CD4-positive, alpha-beta T cell treated with Interleukin-4 for 4 hours (primary cell): ENCODE measurements at regions not wholly inside any gene's neighbourhood (a gene's known extent, or its start where the extent isn't known, plus 50 kb on each side); places are given as distances from the start of the nearest gene placed in this dataset.

Experiments used
- DNase-seq: peaks from one replicate; pipeline ENCODE4 v3.0.0-alpha.2; 2020

DNA sequence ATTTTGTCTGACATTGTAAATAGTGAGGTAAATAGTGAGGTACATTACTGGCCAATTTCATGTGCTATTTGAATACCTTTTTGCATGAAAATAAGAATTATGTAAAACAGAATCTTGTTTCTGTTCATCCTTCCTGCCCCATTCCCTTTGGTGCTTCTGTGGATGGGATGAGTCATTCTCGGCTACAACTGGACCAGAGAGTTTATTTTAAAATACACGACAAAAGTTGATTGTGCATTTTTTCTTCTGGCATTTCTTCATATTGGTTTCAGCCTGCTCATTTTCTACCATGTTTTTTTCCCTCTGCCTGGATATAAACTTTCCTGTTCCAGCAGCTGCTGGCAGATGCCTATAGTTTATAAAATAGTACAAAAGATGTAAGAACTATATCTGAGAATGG, 107.5 kb downstream of the CYSLTR2 start:
- no peak for DNase-seq

DNA sequence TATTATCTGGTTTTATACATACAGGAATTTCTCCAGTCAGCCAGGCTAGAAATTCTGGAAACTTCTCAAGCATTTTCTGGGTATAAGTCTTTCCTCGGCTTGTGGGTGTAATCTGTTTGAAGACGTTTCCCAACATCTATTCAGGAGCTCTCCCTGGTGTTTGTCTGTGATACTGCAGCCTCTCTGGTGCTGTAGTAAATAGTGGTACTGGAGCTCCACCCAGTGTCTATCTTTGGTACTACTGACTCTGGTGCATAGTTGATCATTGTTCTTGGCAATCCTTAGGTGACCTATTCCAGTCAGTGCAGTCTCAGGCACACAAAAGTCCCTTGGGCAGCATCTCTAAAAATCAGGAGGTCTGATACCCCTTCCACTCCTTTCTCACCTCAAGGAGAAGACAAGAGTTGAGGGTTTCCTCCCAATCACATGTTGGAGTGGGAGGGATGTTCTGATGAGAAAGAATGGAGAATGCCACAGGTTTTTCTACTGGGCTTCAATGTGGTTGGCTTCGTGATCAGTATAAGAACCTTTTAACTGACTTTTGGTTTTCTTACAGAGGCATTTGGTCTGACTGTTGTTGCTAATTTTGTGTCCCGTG, 115.5 kb downstream of the CYSLTR2 start:
- DNase-seq: peak; percentile 86

DNA sequence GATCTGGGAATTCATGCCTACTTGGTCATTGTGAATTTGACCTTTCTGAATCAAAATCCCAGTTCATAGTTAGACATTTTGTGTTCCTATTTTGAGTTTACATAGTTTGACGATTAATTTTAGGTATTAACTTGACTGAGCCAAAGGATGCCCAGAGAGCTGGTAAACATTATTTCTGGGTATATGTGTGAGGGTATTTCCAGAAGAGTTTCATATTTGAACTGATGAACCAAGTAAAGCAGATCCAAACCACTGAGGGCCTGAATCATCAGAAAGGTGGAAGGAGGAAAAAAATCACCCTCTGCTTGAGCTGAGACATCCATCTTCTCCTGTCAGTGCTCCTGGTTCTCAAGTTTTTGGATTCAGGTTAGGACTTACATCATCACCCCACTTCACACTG, 116.6 kb downstream of the CYSLTR2 start:
- no peak for DNase-seq

DNA sequence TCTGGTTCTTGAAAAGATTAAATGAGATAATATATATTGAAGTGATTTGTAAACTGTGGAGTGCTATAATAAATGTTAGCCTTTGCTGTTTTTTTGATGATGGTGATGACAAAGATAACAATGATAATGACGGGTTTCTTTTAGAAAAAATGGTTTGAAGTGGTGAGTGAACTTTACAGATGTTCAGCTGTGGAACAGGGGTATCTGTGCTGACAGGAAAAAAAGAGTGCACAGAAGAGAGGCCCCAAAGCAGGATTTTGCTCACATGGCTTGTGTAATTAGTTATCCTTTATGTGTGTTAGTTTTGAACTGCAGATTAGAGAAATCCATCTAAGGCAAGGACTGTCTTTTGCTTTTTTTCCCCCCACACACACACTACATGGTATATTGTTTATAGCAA, 119.2 kb downstream of the CYSLTR2 start:
- no peak for DNase-seq

DNA sequence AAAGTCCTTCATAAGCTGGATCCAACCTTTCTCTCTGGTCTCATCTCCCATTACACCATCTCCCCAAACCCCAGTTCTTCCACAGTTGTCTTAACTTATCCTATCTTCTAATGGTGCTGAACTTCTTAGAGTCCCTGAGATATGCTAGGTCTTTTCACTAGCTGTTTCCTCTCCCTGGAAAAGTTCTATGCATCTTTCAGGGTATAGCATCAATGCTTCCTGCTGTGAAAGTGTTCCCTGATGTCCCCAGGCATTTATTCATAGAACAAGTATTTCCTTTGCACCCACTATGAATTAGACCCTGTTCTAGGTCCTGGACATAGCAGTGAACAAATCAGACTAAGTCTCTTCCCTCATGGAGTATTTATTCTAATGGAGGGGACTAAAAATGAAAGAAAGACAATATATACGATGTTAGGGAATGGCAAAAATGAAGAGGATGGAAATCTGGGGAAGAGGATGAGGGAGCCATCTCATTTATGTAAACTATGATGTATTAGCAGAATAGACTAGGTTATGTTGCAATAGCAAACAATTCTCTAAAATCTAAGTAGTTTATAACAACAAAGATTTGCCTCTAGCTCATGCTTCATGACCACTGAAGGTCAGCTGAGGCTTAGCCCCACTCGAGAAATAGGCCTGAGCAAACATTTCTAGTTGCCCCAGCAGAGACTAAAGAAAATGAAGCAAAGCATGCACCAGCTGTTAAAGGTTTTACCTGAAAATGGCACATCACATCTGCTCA, 120.0 kb downstream of the CYSLTR2 start:
- no peak for DNase-seq

DNA sequence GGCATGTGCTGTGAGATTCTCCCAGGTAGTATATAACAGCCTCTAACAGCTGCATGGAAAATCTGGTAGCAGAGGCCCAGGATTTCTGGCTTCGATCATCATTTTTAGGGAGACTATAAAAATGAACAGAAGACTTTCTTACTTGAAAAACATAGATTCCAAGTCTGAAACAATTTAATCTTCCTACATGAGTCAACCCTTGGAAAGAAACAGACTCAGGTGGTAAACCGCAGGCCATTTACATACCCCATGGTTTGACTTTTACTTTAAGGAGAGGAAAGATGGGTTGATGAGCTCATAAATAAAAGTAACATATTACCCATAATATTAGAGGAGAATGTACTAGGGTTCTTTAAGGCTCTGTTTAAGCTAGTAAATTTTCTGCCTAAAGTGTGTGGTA, 121.6 kb downstream of the CYSLTR2 start:
- no peak for DNase-seq

DNA sequence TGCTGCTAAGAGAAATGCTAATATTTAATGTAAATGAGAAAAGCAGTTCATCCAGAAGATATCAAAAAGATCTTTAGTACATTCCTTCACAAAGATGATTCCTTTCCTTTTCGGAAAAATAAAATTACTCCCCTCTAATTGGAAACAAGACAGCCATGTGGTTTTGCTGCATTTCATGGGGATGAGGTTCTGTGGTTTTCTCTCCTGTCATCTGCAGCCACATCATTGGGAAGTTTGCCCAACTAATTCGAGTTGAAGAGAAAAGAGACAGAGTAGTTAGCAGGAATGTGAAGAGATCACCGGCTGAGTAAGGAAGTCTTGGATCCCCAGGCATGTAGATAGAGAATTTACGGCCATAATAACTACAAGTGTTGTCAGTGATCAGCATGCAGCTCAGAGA, 122.1 kb downstream of the CYSLTR2 start:
- DNase-seq: no peak

DNA sequence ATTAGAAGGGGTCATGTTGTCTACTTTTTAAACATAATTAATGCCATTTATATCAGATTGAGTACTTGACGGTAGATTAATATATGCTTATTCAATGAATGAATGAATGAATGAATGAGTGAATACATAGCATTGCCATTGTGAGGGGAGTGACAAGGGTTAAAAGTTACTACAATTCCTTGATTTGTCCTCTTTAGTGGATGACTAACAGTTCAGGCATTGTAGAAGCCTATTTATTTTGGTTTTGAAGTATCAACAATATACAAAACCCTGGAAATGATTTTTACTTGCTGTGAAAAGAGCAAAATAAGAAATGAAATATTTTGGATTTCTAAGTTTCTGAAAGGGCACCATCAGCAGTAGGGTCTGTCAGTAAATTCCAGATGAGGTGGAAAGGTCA, 122.7 kb downstream of the CYSLTR2 start:
- DNase-seq: no peak

DNA sequence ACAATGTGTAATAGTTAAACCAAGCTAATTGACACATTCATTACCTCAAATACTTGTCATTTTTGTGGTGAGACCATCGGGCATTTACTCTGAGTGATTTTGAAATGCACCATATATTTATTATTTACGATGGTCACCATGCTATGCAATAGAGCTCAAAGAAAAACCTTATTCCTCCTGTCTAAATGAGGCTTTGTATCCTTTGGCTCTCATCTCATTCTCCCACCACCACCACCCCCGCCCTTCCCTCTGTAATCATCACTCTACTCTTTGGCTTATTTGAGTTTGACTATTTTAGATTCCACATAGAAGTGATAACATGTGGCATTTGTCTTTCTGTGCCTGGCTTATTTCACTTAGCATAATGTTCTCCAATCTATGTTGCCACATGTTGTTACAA, 124.9 kb downstream of the CYSLTR2 start:
- DNase-seq: no peak

DNA sequence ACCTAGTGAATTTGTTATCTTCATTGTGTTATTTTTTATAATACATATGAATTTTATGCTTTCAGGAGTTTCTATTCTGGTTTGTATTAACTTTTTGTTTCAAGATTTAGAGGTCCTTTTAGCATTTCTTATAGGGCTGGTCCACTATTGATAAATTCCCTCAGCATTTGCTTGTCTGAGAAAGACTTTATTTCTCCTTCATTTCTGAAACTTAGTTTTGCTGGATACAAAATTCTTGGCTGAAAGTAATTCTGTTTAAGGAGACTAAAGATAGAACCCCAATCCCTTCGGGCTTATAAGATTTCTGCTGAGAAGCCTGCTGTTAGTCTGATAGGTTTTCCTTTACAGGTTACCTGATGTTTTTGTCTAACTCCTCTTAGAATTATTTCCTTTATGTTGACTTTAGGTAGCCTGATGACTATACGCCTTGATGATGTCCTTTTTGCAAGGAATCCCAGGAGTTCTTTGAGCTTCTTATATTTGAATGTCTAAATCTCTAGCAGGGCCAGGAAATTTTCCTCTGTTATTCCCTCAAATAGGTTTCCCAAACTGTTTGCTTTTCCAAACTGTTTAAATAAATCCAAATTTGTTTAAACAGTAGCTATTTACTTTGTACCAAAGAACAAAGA, 127.1 kb downstream of the CYSLTR2 start:
- no peak for DNase-seq

DNA sequence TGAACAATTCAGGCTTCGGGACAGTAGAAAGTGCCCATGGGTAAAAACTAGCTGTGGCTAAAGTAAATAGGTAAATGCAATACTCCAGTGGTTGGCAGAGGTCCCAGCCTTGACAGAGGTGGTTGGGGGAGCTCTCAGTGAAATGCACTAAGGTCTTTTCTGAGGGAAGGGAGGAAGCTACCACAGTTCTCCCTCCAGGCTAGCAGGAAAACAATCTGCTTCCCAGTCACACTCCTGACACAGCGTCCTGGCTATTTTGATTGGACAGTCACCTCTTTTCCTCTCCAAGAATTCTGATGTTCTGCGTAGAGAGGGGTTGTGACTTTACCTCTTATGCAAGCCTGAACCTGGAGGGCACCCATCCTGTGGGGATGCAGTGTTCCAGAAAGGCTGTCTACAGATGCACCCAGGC, 128.7 kb downstream of the CYSLTR2 start:
- no peak for DNase-seq

DNA sequence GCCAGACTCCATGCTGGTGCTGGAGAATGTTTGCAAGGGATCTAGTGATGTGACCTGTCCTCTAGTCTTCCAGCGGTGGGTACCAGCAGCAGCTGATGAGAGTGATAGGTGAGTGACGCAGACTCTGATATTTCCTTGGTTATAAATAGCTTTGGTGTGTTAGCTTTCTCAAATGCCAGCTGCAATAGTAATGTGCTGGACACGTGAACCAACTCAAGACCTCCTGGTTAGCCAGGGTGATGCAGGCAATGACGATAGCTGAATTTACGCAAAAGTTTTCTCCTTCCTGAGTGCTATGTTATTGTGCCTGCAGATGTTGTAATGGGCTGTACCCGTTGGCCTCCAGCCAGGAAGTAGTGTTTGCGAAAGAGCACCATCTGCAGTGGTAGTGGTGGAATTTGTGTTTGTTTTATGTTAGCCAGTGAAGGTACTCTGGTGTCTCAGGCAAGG, 129.5 kb downstream of the CYSLTR2 start:
- DNase-seq: peak; percentile 4

DNA sequence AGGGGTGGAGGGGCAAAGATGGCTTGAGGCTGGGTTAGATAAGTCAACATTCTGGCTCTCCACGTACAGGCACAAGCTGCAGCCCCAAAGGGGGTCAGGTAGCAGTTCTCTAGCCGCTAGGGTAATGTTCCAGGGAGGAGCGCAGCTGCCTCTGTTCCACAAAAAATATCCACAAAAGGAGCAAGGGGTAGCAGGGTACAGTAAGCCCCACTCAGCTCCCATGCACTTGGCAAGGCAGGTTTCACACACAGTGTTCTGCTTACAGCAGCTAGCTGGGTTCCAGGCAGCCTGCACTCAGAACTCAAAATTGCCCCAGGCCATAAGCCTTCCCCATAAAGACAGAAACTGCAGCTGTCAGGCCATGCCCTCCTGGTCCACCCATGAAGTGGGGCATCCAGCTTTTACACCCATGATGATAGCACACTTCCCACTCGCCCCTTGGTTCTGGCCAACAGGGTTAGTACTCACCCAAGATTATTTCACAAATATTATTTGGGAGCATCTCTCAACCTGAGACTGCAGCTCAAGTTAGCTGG, 130.0 kb downstream of the CYSLTR2 start:
- DNase-seq: no peak

DNA sequence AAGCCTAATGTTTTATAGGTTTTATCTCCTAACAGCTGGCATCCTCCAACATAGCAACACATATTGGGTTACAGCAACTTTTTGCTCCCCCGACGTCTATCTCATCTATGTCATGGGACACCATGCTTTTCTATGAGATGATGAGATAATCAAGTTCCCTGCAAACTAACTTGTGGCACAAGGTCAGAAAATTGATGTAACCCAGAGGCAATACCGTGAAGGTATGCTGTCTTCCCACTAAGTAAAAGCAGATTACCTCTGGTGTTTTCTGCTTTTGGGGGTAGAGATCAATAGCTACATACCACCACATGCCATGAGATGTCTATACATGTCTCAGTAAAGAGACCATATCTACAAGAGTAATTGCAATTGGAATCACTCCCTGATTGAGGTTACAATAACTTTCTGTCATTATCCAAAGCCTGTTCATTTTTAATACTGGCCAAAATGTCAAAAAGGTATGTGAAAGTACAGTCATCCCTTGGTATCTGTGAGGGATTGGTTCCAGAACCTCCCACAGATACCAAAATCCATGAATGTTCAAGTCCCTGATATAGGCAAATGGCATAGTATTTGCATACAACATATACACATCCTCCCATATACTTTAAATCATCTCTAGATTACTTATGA, 131.3 kb downstream of the CYSLTR2 start:
- no peak for DNase-seq

DNA sequence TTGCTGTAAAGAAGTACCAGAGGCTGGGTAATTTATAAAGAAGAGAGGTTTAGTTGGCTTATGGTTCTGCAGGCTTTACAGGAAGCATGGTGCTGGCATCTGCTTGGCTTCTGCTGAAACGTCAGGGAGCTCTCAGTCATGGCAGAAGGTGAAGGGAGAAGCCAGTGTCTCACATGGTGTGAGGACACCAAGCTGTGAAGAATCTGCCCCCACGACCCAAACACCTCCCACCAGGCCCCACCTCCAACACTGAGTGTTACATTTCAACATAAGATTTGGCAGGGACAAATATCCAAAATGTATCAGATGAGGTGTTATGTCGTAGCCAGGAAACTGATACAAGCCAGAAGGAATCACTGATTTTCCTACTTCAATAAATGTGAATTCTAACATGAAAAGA, 136.5 kb downstream of the CYSLTR2 start:
- DNase-seq: no peak

DNA sequence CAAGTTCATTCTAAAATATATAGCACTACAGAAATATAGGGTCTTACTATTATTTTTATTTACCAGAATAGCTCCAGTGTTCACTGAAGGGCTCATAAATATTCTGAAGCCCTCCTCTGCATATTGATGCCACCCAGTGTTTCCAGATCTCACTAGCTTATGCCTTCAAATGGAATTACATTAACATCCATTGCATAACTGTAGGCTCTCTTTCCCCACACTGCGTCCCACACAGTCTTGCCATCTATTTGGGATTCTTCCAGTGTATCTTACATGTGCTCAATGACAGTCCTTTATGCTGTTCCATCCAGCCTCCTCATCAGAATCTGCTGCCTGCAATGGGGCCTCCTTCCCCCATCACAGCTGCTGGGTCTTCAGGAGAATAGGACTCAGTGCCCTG, 137.2 kb downstream of the CYSLTR2 start:
- DNase-seq: no peak

DNA sequence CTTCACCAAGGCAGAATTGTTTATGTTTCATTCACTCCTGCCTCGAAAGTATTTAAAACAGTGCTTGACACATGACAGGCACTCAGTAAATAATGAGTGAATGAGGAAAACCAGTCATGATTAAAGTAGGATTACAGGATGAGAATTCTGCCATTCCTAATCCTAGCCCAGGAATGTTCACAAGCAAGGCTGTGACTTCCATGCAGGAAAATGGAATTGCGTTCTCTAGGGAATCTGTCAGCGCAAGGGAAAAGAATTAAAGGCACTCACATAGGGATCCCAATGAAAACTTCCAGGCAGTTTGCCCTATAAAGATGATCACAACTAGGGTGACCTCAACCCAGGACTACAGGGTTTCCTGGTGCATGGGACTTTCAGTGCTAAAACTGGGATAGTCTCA, 143.4 kb downstream of the CYSLTR2 start:
- DNase-seq: no peak

DNA sequence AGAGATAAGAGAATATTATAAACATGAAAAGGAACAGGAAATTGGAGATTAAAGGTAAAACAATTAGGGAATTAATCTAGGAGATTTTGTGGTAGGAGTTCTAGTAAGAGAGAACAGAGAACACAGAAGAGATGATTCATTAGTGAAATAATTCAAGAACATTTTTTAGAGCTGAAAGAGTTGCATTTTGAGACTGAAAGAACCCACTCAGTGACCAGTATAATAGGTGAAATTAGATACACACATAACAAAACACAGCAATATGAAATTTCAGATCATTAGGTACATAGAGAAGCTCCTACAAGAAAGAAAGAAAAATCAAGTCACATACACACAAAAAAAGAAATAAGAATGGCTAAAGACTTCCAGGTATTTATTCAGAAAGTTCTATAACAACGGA, 144.0 kb downstream of the CYSLTR2 start:
- DNase-seq: no peak

DNA sequence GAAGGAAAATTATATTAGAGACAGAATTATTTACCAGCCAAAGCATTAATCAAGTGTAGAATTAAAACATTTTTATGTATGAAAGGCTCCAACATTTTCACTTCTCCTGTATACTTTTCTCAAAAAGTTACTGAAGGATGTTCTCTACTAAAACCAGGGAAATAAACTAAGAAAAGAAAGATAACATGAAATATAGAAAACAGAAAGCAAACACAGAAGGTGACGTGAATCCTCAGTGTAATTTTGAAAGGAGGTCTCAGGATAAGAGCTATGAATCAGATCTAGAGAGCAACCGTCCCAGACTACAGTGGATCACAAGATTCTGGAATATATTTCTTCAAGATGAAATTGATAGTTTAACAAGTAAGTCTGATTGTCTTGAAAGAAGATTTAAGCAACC, 144.5 kb downstream of the CYSLTR2 start:
- no peak for DNase-seq

DNA sequence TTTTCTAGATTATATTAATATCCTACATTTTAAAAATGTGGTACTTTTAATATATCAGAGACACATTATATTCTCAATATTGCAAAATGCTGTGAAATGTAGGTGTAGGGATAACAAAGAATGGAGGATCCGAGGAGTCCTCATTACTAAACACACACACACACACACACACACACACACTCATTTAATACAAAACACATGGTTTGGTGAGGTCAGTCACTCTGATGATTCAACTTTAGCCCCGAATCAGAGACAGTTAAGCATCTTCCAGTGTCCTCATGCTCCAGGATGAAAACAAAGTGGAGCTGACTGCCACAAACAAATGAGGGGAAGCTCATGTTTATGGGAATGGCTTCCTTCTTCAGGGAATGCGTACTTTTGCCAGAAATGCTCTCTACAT, 147.5 kb downstream of the CYSLTR2 start:
- DNase-seq: no peak

DNA sequence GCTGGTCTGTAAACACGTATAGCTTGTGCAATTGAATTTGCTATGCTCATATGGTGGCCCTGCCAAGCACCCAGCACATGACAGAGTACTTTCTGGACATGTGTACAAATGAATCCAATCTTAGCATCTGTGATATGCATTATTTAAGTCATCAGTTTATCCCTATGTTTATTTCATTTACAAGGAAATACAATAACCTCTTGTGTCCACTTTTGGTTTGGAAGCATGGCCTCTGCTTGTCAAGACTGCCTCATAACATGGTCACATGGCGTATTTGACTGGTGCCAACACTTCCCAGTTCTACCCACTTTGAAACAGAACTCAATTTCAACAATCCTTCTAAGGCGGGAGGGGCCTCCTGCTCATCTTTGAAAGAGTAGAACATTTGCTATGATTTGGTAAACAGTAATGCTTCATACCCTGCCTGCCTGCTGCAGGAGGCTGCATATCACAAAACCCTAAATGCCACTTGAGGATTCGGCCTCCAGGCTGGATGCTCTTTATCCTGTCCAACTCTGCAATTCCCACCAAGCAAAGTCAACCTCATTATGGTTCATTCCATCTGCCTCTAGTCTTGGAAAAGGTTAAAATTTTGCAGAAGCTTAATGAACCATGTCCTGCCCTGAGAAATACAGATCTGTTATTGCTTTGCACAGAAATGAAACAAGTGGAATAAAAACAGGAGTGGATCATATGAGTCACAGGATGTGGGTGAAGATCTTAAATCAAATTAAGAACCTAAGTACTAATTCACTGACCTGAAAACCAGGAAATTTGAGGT, 151.3 kb downstream of the CYSLTR2 start:
- DNase-seq: peak; percentile 27

DNA sequence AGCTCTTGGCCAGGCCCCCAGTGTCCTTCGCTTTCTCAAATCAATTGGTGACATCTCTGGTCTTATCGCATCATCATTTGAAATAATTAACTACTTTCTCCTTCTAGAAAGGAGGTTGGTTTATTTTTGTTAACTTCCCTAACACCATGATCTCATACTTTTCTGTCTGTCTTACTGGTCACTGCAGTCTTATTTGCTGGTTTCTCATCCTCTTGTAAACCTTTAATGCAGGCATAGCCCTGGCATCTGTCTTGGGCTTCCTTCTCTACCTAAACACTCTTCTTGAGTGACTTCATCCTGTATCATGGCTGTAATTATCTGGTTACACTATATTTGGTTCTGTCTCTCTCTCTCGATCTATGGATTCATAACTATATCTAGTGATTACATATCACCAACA, 152.8 kb downstream of the CYSLTR2 start:
- no peak for DNase-seq

DNA sequence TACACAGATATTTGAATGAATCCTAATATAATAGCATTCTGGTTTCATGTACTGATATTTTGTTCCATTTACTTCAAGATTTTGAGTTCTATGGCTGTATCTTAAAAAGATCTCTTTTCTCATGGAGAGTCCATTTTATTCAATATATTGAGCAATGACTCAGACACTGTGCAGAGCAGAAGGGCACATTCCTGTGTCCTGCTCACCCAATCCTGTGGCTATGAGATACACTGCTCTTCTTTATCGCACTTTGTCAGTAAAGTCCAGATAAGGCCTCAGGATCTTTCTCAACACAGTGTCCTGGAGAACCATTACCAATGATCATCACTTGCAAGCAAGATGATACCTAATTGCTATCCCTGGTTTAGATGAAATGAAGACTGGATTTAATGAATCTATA, 155.0 kb downstream of the CYSLTR2 start:
- no peak for DNase-seq
